HEK293 (cell line): ENCODE measurements at regions not wholly inside any gene's neighbourhood (a gene's known extent, or its start where the extent isn't known, plus 50 kb on each side); places are given as distances from the start of the nearest gene placed in this dataset.

ENCODE experiments used
- KLF16 ChIP-seq: fragments of 450-650 bp; formaldehyde crosslinking; IDR thresholded peaks from 2 replicates; pipeline ENCODE4 v1.5.1; 2017; ENCODE audit warnings: missing biosample characterization, missing genetic modification characterization
- PRDM1 ChIP-seq: fragments of 450-650 bp; formaldehyde crosslinking; IDR thresholded peaks from 2 replicates; pipeline ENCODE4; 2016; ENCODE audit warnings: missing biosample characterization, missing genetic modification characterization
- REPIN1 ChIP-seq: fragments of 450-650 bp; formaldehyde crosslinking; IDR thresholded peaks from 2 replicates; pipeline ENCODE4 v1.5.1; 2017; ENCODE audit warnings: missing biosample characterization, missing genetic modification characterization, low read depth
- ZNF2 ChIP-seq: fragments of 450-650 bp; formaldehyde crosslinking; IDR thresholded peaks from 2 replicates; pipeline ENCODE4 v1.5.1; 2016; ENCODE audit warnings: missing biosample characterization, missing genetic modification characterization
- ZNF223 ChIP-seq: fragments of 450-650 bp; formaldehyde crosslinking; IDR thresholded peaks from 2 replicates; pipeline ENCODE4 v1.5.1; 2016; ENCODE audit warnings: missing biosample characterization, missing genetic modification characterization
- ZNF24 ChIP-seq: fragments of 450-650 bp; formaldehyde crosslinking; IDR thresholded peaks from 2 replicates; pipeline ENCODE4 v1.5.1; 2016; ENCODE audit warnings: missing biosample characterization, missing genetic modification characterization
- ZNF274 ChIP-seq, 2 experiments: fragments of 200-500 bp in 1 of 2; fragments of 450-650 bp in 1 of 2; sonication (Bioruptor generic) in 1 of 2; formaldehyde crosslinking in 1 of 2; IDR thresholded peaks; 2 replicates each; pipeline versions ENCODE4 v1.5.1 to v1.6.1; 2014 to 2016; ENCODE audit warnings: borderline replicate concordance in 1 of 2, inconsistent platforms in 1 of 2, low read length in 1 of 2, missing biosample characterization in 1 of 2, missing genetic modification characterization in 1 of 2
- ZNF518A ChIP-seq: fragments of 450-650 bp; formaldehyde crosslinking; conservative IDR thresholded peaks from 2 replicates; pipeline ENCODE4 v1.5.1; 2016; ENCODE audit warnings: low read depth, missing biosample characterization, missing genetic modification characterization
- ZNF530 ChIP-seq: fragments of 450-650 bp; formaldehyde crosslinking; IDR thresholded peaks from 2 replicates; pipeline ENCODE4 v1.5.1; 2016; ENCODE audit warnings: low read depth, missing biosample characterization, missing genetic modification characterization
- ZNF549 ChIP-seq: fragments of 450-650 bp; IDR thresholded peaks from 2 replicates; pipeline ENCODE4 v1.5.1; 2018; ENCODE audit warnings: missing biosample characterization, missing genetic modification characterization, mild to moderate bottlenecking, inconsistent platforms, moderate library complexity
- ZNF561 ChIP-seq: fragments of 450-650 bp; IDR thresholded peaks from 2 replicates; pipeline ENCODE4 v1.5.1; 2018; ENCODE audit warnings: missing biosample characterization, missing genetic modification characterization, borderline replicate concordance
- ZNF664 ChIP-seq: fragments of 450-650 bp; formaldehyde crosslinking; IDR thresholded peaks from 2 replicates; pipeline ENCODE4 v1.5.1; 2016; ENCODE audit warnings: missing biosample characterization, missing genetic modification characterization
- TF ChIP-seq, protein P1 (sequence below): fragments of 450-650 bp; formaldehyde crosslinking; IDR thresholded peaks from 2 replicates; pipeline ENCODE4 v1.5.1; 2016; ENCODE audit warnings: missing biosample characterization, missing genetic modification characterization
- TF ChIP-seq, protein P2 (sequence below): fragments of 450-650 bp; formaldehyde crosslinking; IDR thresholded peaks from 2 replicates; pipeline ENCODE4 v1.5.1; 2016; ENCODE audit warnings: missing biosample characterization, missing genetic modification characterization

DNA sequence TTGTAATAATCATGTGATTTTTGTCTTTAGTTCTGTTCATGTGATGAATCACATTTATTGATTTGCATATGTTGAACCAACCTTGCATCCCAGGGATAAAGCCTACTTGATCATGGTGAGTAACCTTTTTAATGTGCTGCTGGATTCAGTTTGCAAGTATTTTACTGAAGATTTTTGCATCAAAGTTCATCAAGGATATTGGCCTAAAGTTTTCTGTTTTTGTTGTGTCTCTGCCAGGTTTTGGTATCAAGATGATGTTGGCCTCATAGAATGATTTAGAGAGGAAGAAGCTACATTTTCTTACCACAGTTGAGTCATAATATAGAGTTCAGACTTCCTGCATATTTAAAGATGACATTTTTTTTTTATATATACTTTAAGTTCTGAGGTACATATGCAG, 455.9 kb downstream of the PLPP3 start:
- no peak for TF ChIP-seq ZNF561
- TF ChIP-seq ZNF223 (tag by site-specific recombination): no peak
- TF ChIP-seq, protein P1, sequence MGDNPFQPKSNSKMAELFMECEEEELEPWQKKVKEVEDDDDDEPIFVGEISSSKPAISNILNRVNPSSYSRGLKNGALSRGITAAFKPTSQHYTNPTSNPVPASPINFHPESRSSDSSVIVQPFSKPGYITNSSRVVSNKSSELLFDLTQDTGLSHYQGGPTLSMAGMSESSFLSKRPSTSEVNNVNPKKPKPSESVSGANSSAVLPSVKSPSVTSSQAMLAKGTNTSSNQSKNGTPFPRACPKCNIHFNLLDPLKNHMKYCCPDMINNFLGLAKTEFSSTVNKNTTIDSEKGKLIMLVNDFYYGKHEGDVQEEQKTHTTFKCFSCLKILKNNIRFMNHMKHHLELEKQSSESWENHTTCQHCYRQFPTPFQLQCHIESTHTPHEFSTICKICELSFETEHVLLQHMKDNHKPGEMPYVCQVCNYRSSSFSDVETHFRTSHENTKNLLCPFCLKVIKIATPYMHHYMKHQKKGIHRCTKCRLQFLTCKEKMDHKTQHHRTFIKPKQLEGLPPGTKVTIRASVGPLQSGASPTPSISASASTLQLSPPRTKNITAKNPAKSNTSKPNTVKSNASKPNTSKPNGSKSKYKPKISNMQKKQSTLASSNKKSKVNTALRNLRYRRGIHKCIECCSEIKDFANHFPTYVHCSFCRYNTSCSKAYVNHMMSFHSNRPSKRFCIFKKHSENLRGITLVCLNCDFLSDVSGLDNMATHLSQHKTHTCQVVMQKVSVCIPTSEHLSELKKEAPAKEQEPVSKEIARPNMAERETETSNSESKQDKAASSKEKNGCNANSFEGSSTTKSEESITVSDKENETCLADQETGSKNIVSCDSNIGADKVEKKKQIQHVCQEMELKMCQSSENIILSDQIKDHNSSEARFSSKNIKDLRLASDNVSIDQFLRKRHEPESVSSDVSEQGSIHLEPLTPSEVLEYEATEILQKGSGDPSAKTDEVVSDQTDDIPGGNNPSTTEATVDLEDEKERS (tag by site-specific recombination): no peak
- no peak for TF ChIP-seq PRDM1 (tag by site-specific recombination)
- no peak for TF ChIP-seq ZNF2 (tag by site-specific recombination)
- TF ChIP-seq ZNF24 (tag by site-specific recombination): no peak
- no peak for TF ChIP-seq ZNF274 (IDR thresholded peaks at IDR 0.05; ENCODE audit: low read length)
- TF ChIP-seq ZNF274 (tag by site-specific recombination; IDR thresholded peaks at IDR 0.05; ENCODE audit: borderline replicate concordance): no peak
- TF ChIP-seq, protein P2, sequence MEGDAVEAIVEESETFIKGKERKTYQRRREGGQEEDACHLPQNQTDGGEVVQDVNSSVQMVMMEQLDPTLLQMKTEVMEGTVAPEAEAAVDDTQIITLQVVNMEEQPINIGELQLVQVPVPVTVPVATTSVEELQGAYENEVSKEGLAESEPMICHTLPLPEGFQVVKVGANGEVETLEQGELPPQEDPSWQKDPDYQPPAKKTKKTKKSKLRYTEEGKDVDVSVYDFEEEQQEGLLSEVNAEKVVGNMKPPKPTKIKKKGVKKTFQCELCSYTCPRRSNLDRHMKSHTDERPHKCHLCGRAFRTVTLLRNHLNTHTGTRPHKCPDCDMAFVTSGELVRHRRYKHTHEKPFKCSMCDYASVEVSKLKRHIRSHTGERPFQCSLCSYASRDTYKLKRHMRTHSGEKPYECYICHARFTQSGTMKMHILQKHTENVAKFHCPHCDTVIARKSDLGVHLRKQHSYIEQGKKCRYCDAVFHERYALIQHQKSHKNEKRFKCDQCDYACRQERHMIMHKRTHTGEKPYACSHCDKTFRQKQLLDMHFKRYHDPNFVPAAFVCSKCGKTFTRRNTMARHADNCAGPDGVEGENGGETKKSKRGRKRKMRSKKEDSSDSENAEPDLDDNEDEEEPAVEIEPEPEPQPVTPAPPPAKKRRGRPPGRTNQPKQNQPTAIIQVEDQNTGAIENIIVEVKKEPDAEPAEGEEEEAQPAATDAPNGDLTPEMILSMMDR (tag by site-specific recombination): no peak
- no peak for TF ChIP-seq ZNF549 (tag by site-specific recombination)
- TF ChIP-seq ZNF530 (tag by site-specific recombination): no peak
- TF ChIP-seq KLF16 (tag by site-specific recombination): no peak
- TF ChIP-seq REPIN1 (tag by site-specific recombination): no peak
- TF ChIP-seq ZNF664 (tag by site-specific recombination): no peak
- no peak for TF ChIP-seq ZNF518A (tag by site-specific recombination)
